Memory B cell (primary cell): ENCODE measurements at regions not wholly inside any gene's neighbourhood (a gene's known extent, or its start where the extent isn't known, plus 50 kb on each side); places are given as distances from the start of the nearest gene placed in this dataset.

Experiments used
- ATAC-seq: fragments of 150-1000 bp; cut with Tn5 transposase; 2 replicates; pipeline ENCODE4 v1.10.0; 2021; ENCODE audit warnings: low read depth, mild to moderate bottlenecking, moderate library complexity
- DNase-seq, 2 donors: peaks; one replicate each; pipeline ENCODE4 v3.0.0; 2022; ENCODE audit warnings: low spot score in 2 of 2
- H3K27ac Mint-ChIP-seq: one replicate; pipeline ENCODE4 v1.8.0; 2022; ENCODE audit warnings: mild to moderate bottlenecking, moderate library complexity, mixed read lengths
- H3K27me3 Mint-ChIP-seq: one replicate; pipeline ENCODE4 v1.8.0; 2022; ENCODE audit warnings: mixed read lengths
- H3K36me3 Mint-ChIP-seq: one replicate; pipeline ENCODE4 v1.8.0; 2022; ENCODE audit warnings: mild to moderate bottlenecking, mixed read lengths
- H3K4me1 Mint-ChIP-seq: one replicate; pipeline ENCODE4 v1.8.0; 2022; ENCODE audit warnings: mixed read lengths
- H3K4me3 Mint-ChIP-seq: one replicate; pipeline ENCODE4 v1.8.0; 2022; ENCODE audit warnings: mild to moderate bottlenecking, moderate library complexity, mixed read lengths
- H3K9me3 Mint-ChIP-seq: one replicate; pipeline ENCODE4 v1.8.0; 2022; ENCODE audit warnings: mixed read lengths

DNA sequence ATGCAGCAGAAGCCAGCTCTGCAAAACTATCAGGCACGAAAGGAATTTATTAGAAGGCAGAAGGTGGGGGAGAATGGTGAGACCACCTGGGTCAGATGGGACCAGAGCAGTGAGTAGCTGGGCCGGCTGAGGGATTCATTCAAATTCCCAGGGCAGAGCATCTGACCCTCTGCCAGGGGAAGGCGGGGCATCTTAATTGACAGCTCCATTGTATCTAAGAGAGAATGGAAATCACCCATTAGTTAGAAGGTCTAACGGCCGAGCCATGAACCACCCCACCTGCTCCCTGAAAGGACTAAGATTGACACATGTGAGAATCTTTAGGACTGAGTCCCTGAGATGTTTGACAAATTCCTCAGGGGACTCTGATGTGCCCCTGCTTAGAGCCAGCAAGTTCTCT lies 83.7 kb downstream of the PHETA1 start:
- Mint-ChIP-seq H3K36me3 (peaks cover 7% of the 10 kb centered on the region), H3K27me3 (peaks cover 9% of the 10 kb centered on the region), H3K9me3 (peaks cover 8% of the 10 kb centered on the region), H3K4me1 (no peaks in the 10 kb centered on the region), H3K27ac (no peak overlapping the region), H3K4me3 (no peak overlapping the region)
- DNase-seq (no peak), ATAC-seq (no peak)

DNA sequence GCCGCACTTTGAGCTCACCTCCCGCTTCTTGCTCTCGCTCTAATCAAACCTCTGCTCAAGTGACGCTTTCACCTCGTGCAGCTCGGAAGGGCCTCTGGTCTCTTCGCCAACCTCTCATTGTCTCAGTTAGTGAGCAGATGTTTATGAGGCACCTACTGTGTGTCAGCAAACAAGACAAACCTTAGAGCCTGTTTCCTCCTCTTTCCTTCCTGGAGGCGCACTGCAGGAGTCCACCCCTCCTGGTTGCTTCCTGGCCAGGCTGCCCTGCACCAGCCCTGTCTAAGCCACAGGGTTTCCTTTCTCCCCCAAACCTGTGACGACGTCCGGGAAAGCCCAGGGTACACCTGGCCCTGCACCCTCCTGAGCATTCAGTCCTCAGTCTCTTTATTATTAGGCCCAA lies 84.2 kb downstream of the PHETA1 start:
- Mint-ChIP-seq H3K27me3 (peaks cover 9% of the 10 kb centered on the region), H3K4me3 (no peak overlapping the region), H3K9me3 (peaks cover 8% of the 10 kb centered on the region), H3K36me3 (peaks cover 7% of the 10 kb centered on the region), H3K4me1 (no peaks in the 10 kb centered on the region), H3K27ac (no peak overlapping the region)
- ATAC-seq (no peak), DNase-seq (no peak)

DNA sequence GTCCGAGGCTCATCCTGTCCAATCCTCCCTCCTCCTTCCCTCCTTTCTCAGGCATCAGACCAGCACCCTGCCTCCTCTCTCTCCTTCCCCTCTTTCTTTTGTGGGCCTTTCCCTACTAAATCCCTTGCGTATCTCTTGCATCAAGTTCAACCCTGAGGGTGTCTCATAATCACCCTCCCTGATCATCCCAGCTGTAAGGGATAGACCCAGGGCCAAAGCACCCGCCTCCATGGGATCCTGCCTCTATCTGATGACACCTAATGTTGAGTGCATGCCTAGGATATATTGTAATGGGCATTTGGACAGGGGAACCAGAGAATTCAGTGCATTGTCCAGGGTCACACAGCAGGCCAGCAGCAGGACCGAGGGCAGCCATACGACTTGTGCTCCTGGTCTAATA lies 84.9 kb downstream of the PHETA1 start:
- H3K4me3 Mint-ChIP-seq: no peak overlapping the region
- DNase-seq (no peak), ATAC-seq (no peak)
- H3K27me3 Mint-ChIP-seq: peaks cover 12% of the 10 kb centered on the region
- H3K4me1 Mint-ChIP-seq: no peaks in the 10 kb centered on the region
- H3K9me3 Mint-ChIP-seq: peaks cover 8% of the 10 kb centered on the region
- H3K36me3 Mint-ChIP-seq: peaks cover 7% of the 10 kb centered on the region
- no peak overlapping the region for H3K27ac Mint-ChIP-seq

DNA sequence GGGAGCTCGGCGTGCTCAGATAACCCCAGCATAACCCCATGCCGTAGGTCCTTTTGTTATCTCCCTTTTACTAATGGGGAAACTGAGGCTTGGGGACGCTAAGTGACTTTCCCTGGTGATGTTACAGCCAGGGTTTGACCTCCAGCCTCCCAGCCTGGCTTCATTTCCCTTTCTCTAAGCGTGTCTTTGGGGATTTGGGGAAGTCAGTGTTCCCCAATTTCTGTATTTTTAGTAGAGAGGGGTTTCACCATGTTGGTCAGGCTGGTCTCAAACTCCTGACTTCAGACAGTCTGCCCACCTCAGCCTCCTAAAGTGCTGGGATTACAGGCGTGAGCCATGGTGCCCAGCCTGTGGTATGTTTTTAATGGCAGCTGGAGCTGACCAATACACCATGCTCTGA lies 85.4 kb downstream of the PHETA1 start:
- H3K27ac Mint-ChIP-seq: no peak overlapping the region
- no peak for DNase-seq
- H3K27me3 Mint-ChIP-seq: peaks cover 14% of the 10 kb centered on the region
- no peak for ATAC-seq
- H3K36me3 Mint-ChIP-seq: peaks cover 7% of the 10 kb centered on the region
- peaks cover 8% of the 10 kb centered on the region for H3K9me3 Mint-ChIP-seq
- H3K4me1 Mint-ChIP-seq: no peaks in the 10 kb centered on the region
- no peak overlapping the region for H3K4me3 Mint-ChIP-seq

DNA sequence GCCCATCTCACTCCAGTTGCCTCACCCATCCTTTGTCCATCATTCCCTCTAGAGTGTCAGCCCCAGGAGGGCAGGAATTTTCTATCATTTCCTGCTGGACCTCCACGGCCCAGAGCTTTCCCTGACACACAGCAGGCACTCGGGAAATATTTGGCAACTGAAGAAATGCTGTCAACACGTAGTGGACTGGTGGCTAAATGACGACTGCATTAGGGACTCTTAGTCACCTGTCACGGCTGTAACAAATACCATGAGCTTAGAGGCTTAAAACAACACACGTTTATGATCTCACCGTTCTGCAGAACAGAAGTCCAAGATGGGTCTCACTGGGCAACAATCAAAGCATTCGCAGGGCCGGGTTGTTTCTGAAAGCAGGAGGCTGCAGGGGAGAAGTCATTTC lies 91.3 kb downstream of the PHETA1 start:
- Mint-ChIP-seq H3K9me3 (peaks cover 10% of the 10 kb centered on the region), H3K27ac (no peak overlapping the region), H3K4me1 (no peaks in the 10 kb centered on the region), H3K36me3 (peaks cover 7% of the 10 kb centered on the region), H3K27me3 (peaks cover 19% of the 10 kb centered on the region), H3K4me3 (no peak overlapping the region)
- no peak for DNase-seq
- no peak for ATAC-seq

DNA sequence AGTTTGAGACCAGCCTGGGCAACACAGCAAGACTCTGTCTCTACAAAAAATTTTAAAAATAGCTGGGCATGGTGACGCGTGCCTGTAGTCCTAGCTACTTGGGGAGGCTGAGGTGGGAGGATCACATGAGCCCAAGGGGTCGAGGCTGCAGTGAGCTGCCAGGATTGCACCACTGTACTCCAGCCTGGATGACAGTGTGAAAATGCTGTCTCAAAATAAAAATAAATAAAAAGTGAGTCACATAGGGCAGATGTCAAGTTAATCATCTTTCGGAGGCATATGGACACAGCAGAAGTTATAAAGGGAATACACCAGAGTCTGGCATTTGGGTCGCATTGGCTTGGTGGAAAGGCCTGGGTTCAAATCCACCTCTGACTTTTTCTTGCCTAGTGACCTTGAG lies 92.7 kb downstream of the PHETA1 start:
- H3K4me1 Mint-ChIP-seq: no peaks in the 10 kb centered on the region
- H3K4me3 Mint-ChIP-seq: no peak overlapping the region
- H3K36me3 Mint-ChIP-seq: peaks cover 4% of the 10 kb centered on the region
- H3K27ac Mint-ChIP-seq: no peak overlapping the region
- ATAC-seq (no peak), DNase-seq (no peak)
- peaks cover 15% of the 10 kb centered on the region for H3K27me3 Mint-ChIP-seq
- peaks cover 6% of the 10 kb centered on the region for H3K9me3 Mint-ChIP-seq

DNA sequence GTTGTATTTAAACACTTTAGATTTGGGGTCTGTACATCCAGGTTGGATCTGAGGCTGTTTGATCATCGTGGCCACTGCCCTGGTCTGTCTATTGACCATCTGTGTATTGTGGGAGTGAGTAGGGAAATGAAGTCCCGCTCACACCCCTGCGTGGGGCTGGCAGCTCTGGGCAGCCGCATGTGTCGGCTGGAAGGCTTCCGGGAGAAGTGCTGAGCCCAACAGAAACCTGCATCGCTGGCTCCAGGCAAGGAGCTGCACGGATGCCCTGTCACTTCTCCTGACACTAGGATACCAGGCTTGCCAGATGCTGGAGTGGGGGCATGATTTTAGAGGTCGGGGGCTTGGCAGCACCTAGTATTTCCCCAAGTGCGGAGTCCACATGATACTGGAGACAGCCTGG lies 93.6 kb downstream of the PHETA1 start:
- Mint-ChIP-seq H3K27ac (no peak overlapping the region), H3K4me3 (no peak overlapping the region), H3K36me3 (no peaks in the 10 kb centered on the region), H3K9me3 (peaks cover 2% of the 10 kb centered on the region), H3K4me1 (no peaks in the 10 kb centered on the region), H3K27me3 (peaks cover 15% of the 10 kb centered on the region)
- ATAC-seq (no peak), DNase-seq (no peak)

DNA sequence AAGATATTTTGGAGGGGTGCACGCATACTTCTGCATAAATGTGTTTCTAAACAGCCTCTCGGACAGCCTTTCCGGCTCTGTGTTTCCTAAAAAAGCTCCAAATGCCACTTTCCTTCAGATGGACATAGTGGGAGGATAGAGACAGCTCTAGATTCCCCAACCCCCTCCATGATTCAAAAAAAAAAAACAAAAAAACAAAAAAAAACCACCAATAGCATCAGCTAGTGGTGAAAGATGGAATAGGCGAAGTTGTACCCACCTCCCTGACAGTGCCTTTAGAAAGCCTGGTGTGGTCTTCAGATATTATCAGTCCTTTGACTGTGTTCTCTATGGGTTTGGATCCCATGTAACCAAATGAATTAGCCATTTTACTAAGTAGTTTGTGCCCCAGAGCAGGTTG lies 94.1 kb downstream of the PHETA1 start:
- peaks cover 15% of the 10 kb centered on the region for H3K27me3 Mint-ChIP-seq

DNA sequence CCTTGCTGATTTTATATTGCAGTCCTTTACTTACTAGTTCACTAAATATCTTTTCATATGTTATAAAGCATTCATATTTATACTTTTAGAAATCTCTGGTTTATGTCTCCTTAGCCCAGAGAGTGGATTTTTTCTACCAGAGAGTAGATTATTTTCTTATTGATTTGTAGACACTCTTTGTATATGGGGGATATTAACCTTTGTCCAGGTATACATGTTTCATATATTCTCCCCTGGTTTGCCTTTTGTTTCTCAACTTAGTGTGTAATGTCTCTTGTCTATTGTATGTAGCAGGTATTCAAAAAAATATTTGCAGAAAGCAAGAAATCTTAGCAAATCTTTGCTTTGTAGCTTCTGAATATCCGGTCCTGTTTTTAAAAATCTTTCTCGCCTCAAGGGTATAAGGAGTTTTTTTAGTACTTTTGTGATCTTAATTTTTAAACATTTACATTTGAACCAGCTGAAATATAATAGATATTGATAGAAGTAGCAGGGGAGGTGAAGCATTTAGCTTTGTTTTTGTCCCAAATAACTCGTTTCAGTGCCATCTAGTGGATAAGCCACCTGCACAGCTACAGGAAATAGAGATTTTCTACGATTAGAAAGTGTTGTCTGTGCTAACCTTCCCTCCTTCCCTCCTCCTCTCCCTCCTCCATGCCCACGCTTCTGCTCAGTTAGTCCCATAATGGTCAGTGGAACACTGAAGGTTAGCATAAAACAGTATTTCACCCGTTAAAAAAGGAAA lies 97.0 kb downstream of the PHETA1 start:
- ATAC-seq (no peak), DNase-seq (no peak)
- H3K4me1 Mint-ChIP-seq: no peaks in the 10 kb centered on the region
- no peak overlapping the region for H3K27ac Mint-ChIP-seq
- H3K27me3 Mint-ChIP-seq: peaks cover 3% of the 10 kb centered on the region
- H3K36me3 Mint-ChIP-seq: no peaks in the 10 kb centered on the region
- H3K9me3 Mint-ChIP-seq: no peaks in the 10 kb centered on the region
- H3K4me3 Mint-ChIP-seq: no peak overlapping the region

More for the DNA sequence above, 94.1 kb downstream of the PHETA1 start:
- Mint-ChIP-seq H3K27ac (no peak overlapping the region), H3K4me3 (no peak overlapping the region), H3K36me3 (no peaks in the 10 kb centered on the region), H3K9me3 (peaks cover 2% of the 10 kb centered on the region), H3K4me1 (no peaks in the 10 kb centered on the region)
- no peak for ATAC-seq
- DNase-seq: no peak

DNA sequence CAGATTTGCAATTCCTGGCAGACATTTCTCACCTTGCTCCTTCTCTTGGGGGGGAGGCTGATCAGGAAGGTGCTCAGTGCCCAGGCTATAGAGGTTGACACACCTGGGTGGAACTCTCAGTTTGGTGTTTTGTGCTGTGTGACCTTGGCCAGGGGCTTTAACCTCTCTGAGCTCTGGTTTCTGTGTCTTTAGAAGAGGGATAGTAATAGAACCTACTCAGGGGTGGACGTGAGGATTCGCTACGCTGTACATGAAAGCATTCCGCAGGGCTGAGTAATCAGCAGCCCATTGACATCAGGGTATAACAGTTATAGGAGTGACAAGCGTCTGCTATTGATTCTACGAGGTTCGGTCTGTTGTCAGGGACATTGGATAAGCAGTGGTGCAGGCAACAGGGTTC lies 98.1 kb downstream of the PHETA1 start:
- H3K9me3 Mint-ChIP-seq: no peaks in the 10 kb centered on the region
- DNase-seq (no peak), ATAC-seq (no peak)
- no peaks in the 10 kb centered on the region for H3K4me1 Mint-ChIP-seq
- no peak overlapping the region for H3K4me3 Mint-ChIP-seq
- no peak overlapping the region for H3K27ac Mint-ChIP-seq
- peaks cover 3% of the 10 kb centered on the region for H3K27me3 Mint-ChIP-seq
- no peaks in the 10 kb centered on the region for H3K36me3 Mint-ChIP-seq

DNA sequence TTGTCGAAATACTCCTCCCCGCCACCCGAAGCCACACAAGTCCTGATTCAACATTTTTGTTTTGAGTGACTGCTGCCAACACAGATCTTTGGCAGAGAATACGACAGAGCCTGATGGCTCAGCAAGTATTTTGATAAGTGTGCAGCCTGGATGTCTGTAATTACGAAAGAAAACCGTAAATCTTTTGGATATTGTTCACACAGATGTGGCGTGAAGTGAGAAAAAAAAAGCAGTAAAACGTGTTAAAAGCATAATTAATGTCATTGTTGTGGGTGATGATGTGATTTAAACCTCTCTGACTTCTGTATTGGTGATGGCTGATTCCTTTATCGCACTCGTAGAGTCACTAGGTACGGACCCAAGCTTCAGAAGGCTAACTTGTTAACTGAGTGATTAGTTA lies 98.7 kb downstream of the PHETA1 start:
- Mint-ChIP-seq H3K27me3 (peaks cover 3% of the 10 kb centered on the region), H3K27ac (no peak overlapping the region), H3K9me3 (no peaks in the 10 kb centered on the region), H3K4me3 (no peak overlapping the region), H3K4me1 (no peaks in the 10 kb centered on the region), H3K36me3 (no peaks in the 10 kb centered on the region)
- DNase-seq: no peak
- ATAC-seq: no peak

DNA sequence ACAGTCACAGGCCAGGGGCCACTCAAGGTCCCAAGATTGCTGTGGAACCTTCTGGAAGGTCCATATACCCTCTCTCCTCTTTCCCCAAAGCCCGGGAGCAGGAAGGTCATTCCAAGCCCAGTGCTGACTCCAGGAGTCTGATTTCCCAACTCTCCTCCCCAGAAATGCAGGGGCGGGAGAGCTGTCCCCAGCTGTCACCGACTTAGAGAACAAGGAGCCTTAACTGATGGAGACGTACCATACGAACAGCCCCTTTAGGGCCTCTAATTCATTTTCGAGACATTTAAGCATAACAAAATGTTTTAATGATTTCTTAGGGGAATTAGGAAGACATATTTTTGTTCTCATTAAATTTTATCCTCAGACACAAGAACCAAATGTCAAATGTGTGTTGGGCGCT lies 99.2 kb downstream of the PHETA1 start:
- no peaks in the 10 kb centered on the region for H3K9me3 Mint-ChIP-seq
- no peak for DNase-seq
- H3K36me3 Mint-ChIP-seq: no peaks in the 10 kb centered on the region
- ATAC-seq: no peak
- H3K27ac Mint-ChIP-seq: no peak overlapping the region
- H3K27me3 Mint-ChIP-seq: peaks cover 4% of the 10 kb centered on the region
- H3K4me1 Mint-ChIP-seq: no peaks in the 10 kb centered on the region
- no peak overlapping the region for H3K4me3 Mint-ChIP-seq

DNA sequence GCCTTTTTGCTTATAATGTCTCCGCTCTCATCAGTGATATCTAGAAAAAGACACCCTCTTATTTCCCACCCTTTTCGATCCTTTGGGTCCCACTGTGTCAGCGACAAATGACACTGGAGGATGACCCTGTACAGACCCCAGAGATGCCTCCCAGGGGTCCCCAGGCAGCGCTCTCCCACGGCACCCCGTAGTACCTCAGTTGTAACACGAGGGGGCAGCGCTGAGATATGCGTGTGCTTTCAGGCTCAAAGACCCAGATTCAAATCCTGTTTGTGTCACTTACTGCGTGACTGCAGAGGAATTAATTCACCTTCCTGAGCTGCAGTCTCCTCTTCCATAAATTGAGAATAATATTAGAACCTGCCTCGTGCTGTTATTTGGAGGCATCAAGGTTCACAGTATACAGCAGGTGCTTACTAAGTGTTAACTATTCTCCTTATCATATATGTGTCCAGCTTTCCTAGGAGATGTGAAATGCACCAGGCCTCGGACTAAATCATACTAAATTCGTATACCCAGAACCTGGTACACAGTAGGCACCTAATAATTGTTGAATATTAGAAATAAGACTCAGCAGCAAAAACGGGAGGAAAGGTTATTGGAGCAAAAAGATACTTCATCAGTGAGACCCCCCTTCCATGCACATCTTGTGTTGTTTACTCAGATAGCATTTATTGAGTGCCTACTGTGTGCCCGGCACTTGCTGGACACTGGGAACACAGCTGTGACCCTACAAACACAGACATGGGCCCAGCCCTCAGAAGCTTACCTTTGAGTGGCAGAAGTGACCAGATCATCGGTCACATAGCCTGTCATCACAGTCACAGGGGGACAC lies 99.9 kb downstream of the PHETA1 start:
- Mint-ChIP-seq H3K4me3 (no peak overlapping the region), H3K27me3 (peaks cover 6% of the 10 kb centered on the region), H3K27ac (no peak overlapping the region), H3K9me3 (no peaks in the 10 kb centered on the region), H3K36me3 (no peaks in the 10 kb centered on the region), H3K4me1 (no peaks in the 10 kb centered on the region)
- DNase-seq (no peak), ATAC-seq (no peak)

DNA sequence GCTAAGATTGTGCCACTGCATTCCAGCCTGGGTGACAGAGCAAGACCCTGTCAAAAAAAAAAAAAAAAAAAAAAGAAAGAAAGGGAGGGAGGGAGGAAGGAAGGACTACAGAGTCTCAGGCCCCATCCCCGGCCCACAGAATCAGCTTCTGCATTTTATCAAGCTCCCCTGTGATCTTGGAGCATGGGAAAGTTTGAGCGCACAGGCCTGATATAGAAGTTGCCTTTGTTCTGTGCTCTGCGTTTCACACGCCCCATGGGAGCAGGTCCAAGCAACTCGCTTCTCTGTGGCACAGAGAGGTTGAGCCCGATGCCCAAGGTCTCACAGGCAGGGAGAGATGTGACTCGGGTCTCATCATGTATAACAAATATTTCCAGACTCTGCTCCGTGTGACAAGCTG lies 101.8 kb downstream of the PHETA1 start:
- Mint-ChIP-seq H3K4me1 (no peaks in the 10 kb centered on the region), H3K9me3 (no peaks in the 10 kb centered on the region), H3K36me3 (no peaks in the 10 kb centered on the region), H3K4me3 (no peak overlapping the region), H3K27me3 (peaks cover 5% of the 10 kb centered on the region), H3K27ac (no peak overlapping the region)
- no peak for ATAC-seq
- no peak for DNase-seq
